Fibroblast of lung (primary cell): ENCODE measurements at regions not wholly inside any gene's neighbourhood (a gene's known extent, or its start where the extent isn't known, plus 50 kb on each side); places are given as distances from the start of the nearest gene placed in this dataset.
A peak's percentile ranks its signal among the peaks of the same experiment; 100 is the strongest.

Experiments
- DNase-seq, 2 donors: peaks; one replicate each; pipeline versions ENCODE4 v3.0.0 to v3.0.0-alpha.2; 2010; ENCODE audit warnings: low read depth in 2 of 2
- H2AFZ ChIP-seq: 2 replicates; pipeline ENCODE4 v1.5.1; 2012; ENCODE audit warnings: low read length, control low read depth, inconsistent platforms
- H3K27ac ChIP-seq: 2 replicates; pipeline ENCODE4 v1.5.1; 2011; ENCODE audit warnings: low read length, control low read depth; ENCODE audit not compliant: insufficient read depth
- H3K27me3 ChIP-seq: 2 replicates; pipeline ENCODE4 v1.5.1; 2011; ENCODE audit warnings: mild to moderate bottlenecking, low read length; ENCODE audit not compliant: control insufficient read depth, insufficient read depth
- H3K36me3 ChIP-seq: 2 replicates; pipeline ENCODE4 v1.5.1; 2011; ENCODE audit warnings: low read length; ENCODE audit not compliant: control insufficient read depth, insufficient read depth
- H3K4me1 ChIP-seq: 2 replicates; pipeline ENCODE4 v1.5.1; 2011; ENCODE audit warnings: low read length; ENCODE audit not compliant: control insufficient read depth, insufficient read depth; ENCODE audit errors: extremely low read depth
- H3K4me2 ChIP-seq: 2 replicates; pipeline ENCODE4 v1.5.1; 2011; ENCODE audit warnings: low read length, control low read depth; ENCODE audit not compliant: insufficient read depth; ENCODE audit errors: extremely low read depth
- H3K4me3 ChIP-seq, 4 experiments: fragments of 200-600 bp in 1 of 4; sonication (generic) in 1 of 4; replicated peaks in 1 of 4; 2 replicates each; pipeline ENCODE4 v1.5.1; 2011 to 2016; ENCODE audit warnings: low read length in 4 of 4, low read depth in 3 of 4, mild to moderate bottlenecking in 3 of 4, control low read depth in 2 of 4, inconsistent platforms in 1 of 4, mixed read lengths in 1 of 4; ENCODE audit not compliant: insufficient read depth in 1 of 4; ENCODE audit errors: control extremely low read depth in 1 of 4
- H3K79me2 ChIP-seq: 2 replicates; pipeline ENCODE4 v1.5.1; 2012; ENCODE audit warnings: mild to moderate bottlenecking, low read length, inconsistent platforms; ENCODE audit not compliant: control insufficient read depth, insufficient read depth
- H3K9ac ChIP-seq: 2 replicates; pipeline ENCODE4 v1.5.1; 2011; ENCODE audit warnings: mild to moderate bottlenecking, low read length, control low read depth; ENCODE audit not compliant: insufficient read depth
- H3K9me3 ChIP-seq: 2 replicates; pipeline ENCODE4 v1.5.1; 2012; ENCODE audit warnings: low read depth, low read length; ENCODE audit not compliant: control insufficient read depth, insufficient read depth
- H4K20me1 ChIP-seq: 2 replicates; pipeline ENCODE4 v1.5.1; 2011; ENCODE audit warnings: low read length; ENCODE audit not compliant: control insufficient read depth, insufficient read depth; ENCODE audit errors: extremely low read depth
- EZH2 ChIP-seq: IDR thresholded peaks from 2 replicates; pipeline ENCODE4 v1.5.1; 2012; ENCODE audit warnings: low read length, control low read depth, mild to moderate bottlenecking; ENCODE audit errors: missing control alignments
- TF ChIP-seq, protein P1 (sequence below), 2 donors: IDR thresholded peaks in 1 of 2; conservative IDR thresholded peaks in 1 of 2; 1 replicate in 1 of 2; 2 replicates in 1 of 2; pipeline ENCODE4 v1.5.1; 2011 to 2012; ENCODE audit warnings: low read length in 2 of 2, control low read depth in 1 of 2, inconsistent platforms in 1 of 2, low read depth in 1 of 2, mild to moderate bottlenecking in 1 of 2

DNA sequence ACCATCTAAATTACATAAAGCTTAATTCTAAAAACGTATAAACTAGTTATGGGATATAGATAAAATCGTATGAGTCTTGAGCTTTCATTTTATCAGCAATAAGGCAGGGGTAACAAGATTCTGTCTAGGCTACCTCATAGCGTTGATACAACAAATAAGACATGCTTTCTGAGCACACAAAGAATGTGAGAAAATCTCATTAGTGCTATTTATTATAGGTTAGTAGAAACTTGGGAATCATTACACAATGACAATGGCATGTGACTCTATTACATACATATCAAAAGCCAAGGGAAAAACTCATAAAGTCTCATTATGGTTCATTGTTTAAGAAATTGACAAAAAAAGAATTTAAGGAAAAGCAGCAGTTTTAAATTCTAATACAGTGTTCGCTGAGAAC, 448.6 kb downstream of the PLK2 start:
- Histone ChIP-seq H3K27ac (no peak overlapping the region), H2AFZ (no peak overlapping the region), H3K79me2 (no peaks in the 10 kb centered on the region), H3K4me1 (no peaks in the 10 kb centered on the region), H3K36me3 (no peaks in the 10 kb centered on the region), H3K27me3 (no peaks in the 10 kb centered on the region), H3K4me3 (no peak overlapping the region), H3K4me2 (no peak overlapping the region), H4K20me1 (no peaks in the 10 kb centered on the region), H3K9me3 (no peaks in the 10 kb centered on the region), H3K9ac (no peak overlapping the region)
- TF ChIP-seq EZH2, result no peak
- TF ChIP-seq, protein P1, sequence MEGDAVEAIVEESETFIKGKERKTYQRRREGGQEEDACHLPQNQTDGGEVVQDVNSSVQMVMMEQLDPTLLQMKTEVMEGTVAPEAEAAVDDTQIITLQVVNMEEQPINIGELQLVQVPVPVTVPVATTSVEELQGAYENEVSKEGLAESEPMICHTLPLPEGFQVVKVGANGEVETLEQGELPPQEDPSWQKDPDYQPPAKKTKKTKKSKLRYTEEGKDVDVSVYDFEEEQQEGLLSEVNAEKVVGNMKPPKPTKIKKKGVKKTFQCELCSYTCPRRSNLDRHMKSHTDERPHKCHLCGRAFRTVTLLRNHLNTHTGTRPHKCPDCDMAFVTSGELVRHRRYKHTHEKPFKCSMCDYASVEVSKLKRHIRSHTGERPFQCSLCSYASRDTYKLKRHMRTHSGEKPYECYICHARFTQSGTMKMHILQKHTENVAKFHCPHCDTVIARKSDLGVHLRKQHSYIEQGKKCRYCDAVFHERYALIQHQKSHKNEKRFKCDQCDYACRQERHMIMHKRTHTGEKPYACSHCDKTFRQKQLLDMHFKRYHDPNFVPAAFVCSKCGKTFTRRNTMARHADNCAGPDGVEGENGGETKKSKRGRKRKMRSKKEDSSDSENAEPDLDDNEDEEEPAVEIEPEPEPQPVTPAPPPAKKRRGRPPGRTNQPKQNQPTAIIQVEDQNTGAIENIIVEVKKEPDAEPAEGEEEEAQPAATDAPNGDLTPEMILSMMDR (conservative IDR thresholded peaks at IDR 0.05 in 1 of 2, IDR thresholded peaks at IDR 0.05 in 1 of 2; ENCODE audit: low read depth in 1 of 2, low read length in 2 of 2), result no peak
- DNase-seq, result no peak

DNA sequence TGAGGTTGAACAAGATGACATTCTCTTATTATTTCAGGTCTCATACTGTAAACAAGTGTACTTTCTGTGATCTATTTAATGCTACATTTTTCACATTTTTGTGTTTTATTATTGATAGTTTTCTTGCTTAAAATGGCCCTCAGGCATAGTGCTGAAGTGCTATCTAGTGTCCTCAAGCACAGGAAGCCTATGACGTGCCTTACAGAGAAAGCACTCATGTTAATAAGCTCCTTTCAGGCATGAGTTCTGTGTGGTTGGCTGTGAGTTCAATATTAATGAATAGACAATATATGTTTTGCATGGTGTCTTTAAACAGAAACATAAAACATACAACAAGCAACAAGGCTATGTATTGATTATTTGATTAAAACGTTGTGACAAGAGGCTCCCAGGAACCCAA, 450.1 kb downstream of the PLK2 start:
- no peak for DNase-seq
- H3K36me3 ChIP-seq, result no peaks in the 10 kb centered on the region
- no peak overlapping the region for H3K9ac ChIP-seq
- no peak overlapping the region for H2AFZ ChIP-seq
- H3K9me3 ChIP-seq, result no peaks in the 10 kb centered on the region
- H4K20me1 ChIP-seq, result no peaks in the 10 kb centered on the region
- H3K4me3 ChIP-seq, result no peak overlapping the region
- H3K27me3 ChIP-seq, result no peaks in the 10 kb centered on the region
- H3K4me1 ChIP-seq, result no peaks in the 10 kb centered on the region
- H3K27ac ChIP-seq, result no peak overlapping the region
- TF ChIP-seq, protein P1 (conservative IDR thresholded peaks at IDR 0.05 in 1 of 2, IDR thresholded peaks at IDR 0.05 in 1 of 2; ENCODE audit: low read depth in 1 of 2, low read length in 2 of 2), result no peak
- no peak for TF ChIP-seq EZH2
- no peak overlapping the region for H3K4me2 ChIP-seq
- no peaks in the 10 kb centered on the region for H3K79me2 ChIP-seq

DNA sequence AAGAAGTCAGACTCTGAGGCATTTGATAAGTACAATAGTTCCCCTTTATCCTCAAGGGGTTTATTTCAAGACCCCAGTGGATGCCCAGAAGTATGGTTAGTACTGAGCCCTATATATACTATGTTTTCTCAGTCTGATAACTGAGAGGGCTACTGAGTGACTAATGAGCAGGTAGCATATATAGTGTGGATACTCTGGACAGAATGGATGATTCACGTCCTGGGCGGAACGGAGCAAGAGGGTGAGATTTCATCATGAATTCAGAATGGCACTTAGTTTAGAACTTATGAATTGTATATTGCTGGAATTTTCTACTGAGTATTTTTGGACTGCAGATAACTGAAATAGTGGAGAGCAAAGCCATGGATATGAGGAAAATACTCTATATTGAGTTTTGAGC, 457.6 kb downstream of the PLK2 start:
- Histone ChIP-seq H3K4me1 (no peaks in the 10 kb centered on the region), H3K79me2 (no peaks in the 10 kb centered on the region), H2AFZ (no peak overlapping the region), H3K36me3 (no peaks in the 10 kb centered on the region), H3K9me3 (no peaks in the 10 kb centered on the region), H3K9ac (no peak overlapping the region), H3K27me3 (no peaks in the 10 kb centered on the region), H3K27ac (no peak overlapping the region), H3K4me2 (no peak overlapping the region), H4K20me1 (no peaks in the 10 kb centered on the region), H3K4me3 (no peak overlapping the region)
- TF ChIP-seq, protein P1 (conservative IDR thresholded peaks at IDR 0.05 in 1 of 2, IDR thresholded peaks at IDR 0.05 in 1 of 2; ENCODE audit: low read depth in 1 of 2, low read length in 2 of 2), result no peak
- TF ChIP-seq EZH2, result no peak
- DNase-seq, result peak in 1 of 2 donors; percentile 55
